ENCODE measurements at regions not wholly inside any gene's neighbourhood (a gene's known extent, or its start where the extent isn't known, plus 50 kb on each side); places are given as distances from the start of the nearest gene placed in this dataset.

DNA sequence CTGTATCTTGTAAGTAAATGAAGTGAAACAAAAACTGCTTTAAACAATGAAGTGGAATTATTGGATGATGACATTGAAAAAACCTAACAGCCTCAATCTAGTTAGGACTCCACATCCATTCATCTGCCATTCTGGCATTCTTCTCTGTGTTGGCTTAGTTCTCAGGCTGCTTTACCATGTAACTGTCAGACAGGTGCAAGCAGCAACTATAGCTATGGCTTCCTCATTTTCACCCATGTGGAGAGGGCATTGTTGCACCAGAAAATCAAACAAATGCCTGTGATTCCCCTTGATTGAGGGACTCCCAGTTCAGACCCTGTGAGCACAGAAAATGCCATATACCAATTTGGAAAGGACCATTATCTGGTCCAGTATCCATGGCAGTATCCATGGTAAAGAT, 129.5 kb upstream of the NYAP2 start (continued):
- TF ChIP-seq, protein P1, sequence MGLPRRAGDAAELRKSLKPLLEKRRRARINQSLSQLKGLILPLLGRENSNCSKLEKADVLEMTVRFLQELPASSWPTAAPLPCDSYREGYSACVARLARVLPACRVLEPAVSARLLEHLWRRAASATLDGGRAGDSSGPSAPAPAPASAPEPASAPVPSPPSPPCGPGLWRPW (IDR thresholded peaks at IDR 0.05) = no peak

DNA sequence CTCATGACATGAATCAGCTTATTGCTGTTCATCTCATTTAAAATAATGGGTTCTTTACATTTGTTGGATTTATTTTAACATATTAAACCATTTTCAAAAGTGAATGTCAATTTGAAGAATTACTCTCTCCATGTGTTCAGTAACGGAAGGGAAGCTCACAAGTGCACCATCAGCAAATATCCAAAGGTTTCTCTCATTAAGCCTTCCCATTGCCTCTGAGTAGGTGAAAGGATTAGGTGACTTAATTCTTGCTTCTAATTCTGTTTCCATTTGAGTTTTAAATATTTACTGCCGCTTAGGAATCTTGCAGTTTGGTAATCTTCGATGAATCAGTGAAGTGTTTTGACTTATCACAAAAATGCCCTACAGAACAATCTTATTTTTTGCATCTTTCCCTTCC, 145.1 kb upstream of the NYAP2 start:
- 91% methylated on average over 3 of the region's 3 CpGs for WGBS (ENCODE audit: missing lambda C conversion rate)
- no peak for FAIRE-seq
- POLR2A ChIA-PET = no interaction called here
- peaks cover 9% of the 10 kb centered on the region; the same call in 2 of the 3 replicates for H3K9me3 ChIP-seq
- H3K4me3 ChIP-seq = no peak overlapping the region
- H3K4me1 ChIP-seq = no peaks in the 10 kb centered on the region
- DNase-seq (ENCODE audit: low read depth in 1 of 2, low spot score in 1 of 2) = no peak
- TF ChIP-seq MAFK (IDR thresholded peaks at IDR 0.05; ENCODE audit: partially characterized antibody) = peak; percentile 44
- TF ChIP-seq, protein P2, sequence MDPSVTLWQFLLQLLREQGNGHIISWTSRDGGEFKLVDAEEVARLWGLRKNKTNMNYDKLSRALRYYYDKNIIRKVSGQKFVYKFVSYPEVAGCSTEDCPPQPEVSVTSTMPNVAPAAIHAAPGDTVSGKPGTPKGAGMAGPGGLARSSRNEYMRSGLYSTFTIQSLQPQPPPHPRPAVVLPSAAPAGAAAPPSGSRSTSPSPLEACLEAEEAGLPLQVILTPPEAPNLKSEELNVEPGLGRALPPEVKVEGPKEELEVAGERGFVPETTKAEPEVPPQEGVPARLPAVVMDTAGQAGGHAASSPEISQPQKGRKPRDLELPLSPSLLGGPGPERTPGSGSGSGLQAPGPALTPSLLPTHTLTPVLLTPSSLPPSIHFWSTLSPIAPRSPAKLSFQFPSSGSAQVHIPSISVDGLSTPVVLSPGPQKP (IDR thresholded peaks at IDR 0.05; ENCODE audit: low read depth, low read length) = no peak
- H3K4me2 ChIP-seq = no peak overlapping the region
- CTCF ChIA-PET = no interaction called here
- ATAC-seq = no peak
- H3K27ac ChIP-seq = no peak overlapping the region

DNA sequence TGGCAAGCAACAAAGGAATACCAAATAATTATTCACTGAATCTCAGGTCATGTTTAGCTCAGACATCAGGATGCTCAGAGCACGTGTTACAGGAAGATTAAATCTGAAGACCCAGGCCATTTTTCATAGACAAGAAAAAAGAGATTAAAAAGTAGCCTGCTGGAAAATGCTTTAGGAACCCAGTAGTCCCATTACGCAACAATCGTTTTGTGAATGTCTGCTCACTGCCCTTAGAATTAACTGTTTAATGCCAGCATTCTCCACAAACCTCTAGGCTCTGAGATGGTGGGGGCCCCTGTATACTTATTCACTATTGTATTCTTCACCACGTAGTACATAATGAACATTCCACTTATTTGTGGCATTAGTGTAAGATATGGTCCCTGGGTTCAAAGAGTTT, 154.6 kb upstream of the NYAP2 start:
- no peak for FAIRE-seq
- Histone ChIP-seq H3K4me3 (no peak overlapping the region), H3K4me1 (no peaks in the 10 kb centered on the region), H3K27ac (no peak overlapping the region), H3K4me2 (no peak overlapping the region), H3K9me3 (no peaks in the 10 kb centered on the region)
- POLR2A ChIA-PET = no interaction called here
- TF ChIP-seq, protein P3, sequence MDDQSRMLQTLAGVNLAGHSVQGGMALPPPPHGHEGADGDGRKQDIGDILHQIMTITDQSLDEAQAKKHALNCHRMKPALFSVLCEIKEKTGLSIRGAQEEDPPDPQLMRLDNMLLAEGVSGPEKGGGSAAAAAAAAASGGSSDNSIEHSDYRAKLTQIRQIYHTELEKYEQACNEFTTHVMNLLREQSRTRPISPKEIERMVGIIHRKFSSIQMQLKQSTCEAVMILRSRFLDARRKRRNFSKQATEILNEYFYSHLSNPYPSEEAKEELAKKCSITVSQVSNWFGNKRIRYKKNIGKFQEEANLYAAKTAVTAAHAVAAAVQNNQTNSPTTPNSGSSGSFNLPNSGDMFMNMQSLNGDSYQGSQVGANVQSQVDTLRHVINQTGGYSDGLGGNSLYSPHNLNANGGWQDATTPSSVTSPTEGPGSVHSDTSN (IDR thresholded peaks at IDR 0.05) = no peak
- TF ChIP-seq MAFK (IDR thresholded peaks at IDR 0.05; ENCODE audit: partially characterized antibody) (no peak), FOSB (CRISPR knock-in tag; IDR thresholded peaks at IDR 0.05) (no peak), CEBPB (IDR thresholded peaks at IDR 0.05) (peak; percentile 56 to 72; a peak in 3 of 4 replicates), SMC3 (IDR thresholded peaks at IDR 0.05) (no peak), RCOR1 (IDR thresholded peaks at IDR 0.05; ENCODE audit: low read depth, low read length) (no peak), HDAC2 (IDR thresholded peaks at IDR 0.05) (no peak)
- TF ChIP-seq, protein P4, sequence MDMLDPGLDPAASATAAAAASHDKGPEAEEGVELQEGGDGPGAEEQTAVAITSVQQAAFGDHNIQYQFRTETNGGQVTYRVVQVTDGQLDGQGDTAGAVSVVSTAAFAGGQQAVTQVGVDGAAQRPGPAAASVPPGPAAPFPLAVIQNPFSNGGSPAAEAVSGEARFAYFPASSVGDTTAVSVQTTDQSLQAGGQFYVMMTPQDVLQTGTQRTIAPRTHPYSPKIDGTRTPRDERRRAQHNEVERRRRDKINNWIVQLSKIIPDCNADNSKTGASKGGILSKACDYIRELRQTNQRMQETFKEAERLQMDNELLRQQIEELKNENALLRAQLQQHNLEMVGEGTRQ (IDR thresholded peaks at IDR 0.05) = no peak
- CTCF ChIA-PET = no interaction called here
- DNase-seq (ENCODE audit: low read depth in 1 of 2, low spot score in 1 of 2) = no peak
- WGBS (ENCODE audit: missing lambda C conversion rate) = 36% methylated on average over 4 of the region's 4 CpGs
- ATAC-seq = no peak

DNA sequence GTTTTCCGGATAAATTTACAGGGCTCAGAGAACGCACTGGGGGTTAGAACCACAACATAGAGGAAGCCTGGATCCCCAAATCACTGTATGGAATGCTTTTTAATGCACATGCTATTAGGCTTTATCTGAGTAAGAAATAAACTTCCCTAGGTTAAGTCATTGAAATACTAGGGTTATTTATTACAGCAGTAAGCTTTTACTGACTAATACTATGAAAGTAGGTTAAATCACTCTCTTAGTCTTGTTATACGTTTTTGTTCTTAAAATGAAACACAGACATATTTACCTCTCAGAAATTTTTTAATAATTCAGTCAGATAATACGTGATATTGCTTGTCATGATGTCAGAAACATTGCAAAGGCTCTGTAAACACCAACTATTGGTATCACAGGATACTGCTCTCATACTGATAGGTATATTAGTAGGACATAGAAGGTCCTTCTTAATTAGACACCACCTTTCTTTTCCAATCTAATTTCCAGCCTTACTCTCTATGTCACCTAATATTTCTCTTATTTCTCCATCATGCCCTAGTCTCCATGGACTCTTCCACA, 162.7 kb upstream of the NYAP2 start:
- DNase-seq (ENCODE audit: low read depth in 1 of 2, low spot score in 1 of 2) (no peak), ATAC-seq (no peak), FAIRE-seq (no peak)
- 49% methylated on average over 4 of the region's 4 CpGs for WGBS (ENCODE audit: missing lambda C conversion rate)
- Histone ChIP-seq H3K4me2 (no peak overlapping the region), H3K9me3 (no peaks in the 10 kb centered on the region), H3K4me1 (no peaks in the 10 kb centered on the region), H3K27ac (no peak overlapping the region), H3K4me3 (no peak overlapping the region)
- ChIA-PET POLR2A (no interaction called here), CTCF (no interaction called here)
- TF ChIP-seq RFX5 (IDR thresholded peaks at IDR 0.05) (no peak), ZNF302 (CRISPR knock-in tag; IDR thresholded peaks at IDR 0.05) (no peak), ZC3H11A (IDR thresholded peaks at IDR 0.05) (no peak), SMC3 (IDR thresholded peaks at IDR 0.05) (no peak), POLR2A (IDR thresholded peaks at IDR 0.05; ENCODE audit: low read length) (no peak), JUNB (IDR thresholded peaks at IDR 0.05) (no peak), FOSB (CRISPR knock-in tag; IDR thresholded peaks at IDR 0.05) (no peak), JUN (IDR thresholded peaks at IDR 0.05) (no peak), HDAC2 (IDR thresholded peaks at IDR 0.05) (no peak), EHMT2 (IDR thresholded peaks at IDR 0.05; ENCODE audit: low read depth) (no peak), HOXB13 (CRISPR knock-in tag; IDR thresholded peaks at IDR 0.05; ENCODE audit: low read depth) (no peak), MAZ (IDR thresholded peaks at IDR 0.05; ENCODE audit: borderline replicate concordance, low read depth, low read length) (no peak)
- TF ChIP-seq, protein P5, sequence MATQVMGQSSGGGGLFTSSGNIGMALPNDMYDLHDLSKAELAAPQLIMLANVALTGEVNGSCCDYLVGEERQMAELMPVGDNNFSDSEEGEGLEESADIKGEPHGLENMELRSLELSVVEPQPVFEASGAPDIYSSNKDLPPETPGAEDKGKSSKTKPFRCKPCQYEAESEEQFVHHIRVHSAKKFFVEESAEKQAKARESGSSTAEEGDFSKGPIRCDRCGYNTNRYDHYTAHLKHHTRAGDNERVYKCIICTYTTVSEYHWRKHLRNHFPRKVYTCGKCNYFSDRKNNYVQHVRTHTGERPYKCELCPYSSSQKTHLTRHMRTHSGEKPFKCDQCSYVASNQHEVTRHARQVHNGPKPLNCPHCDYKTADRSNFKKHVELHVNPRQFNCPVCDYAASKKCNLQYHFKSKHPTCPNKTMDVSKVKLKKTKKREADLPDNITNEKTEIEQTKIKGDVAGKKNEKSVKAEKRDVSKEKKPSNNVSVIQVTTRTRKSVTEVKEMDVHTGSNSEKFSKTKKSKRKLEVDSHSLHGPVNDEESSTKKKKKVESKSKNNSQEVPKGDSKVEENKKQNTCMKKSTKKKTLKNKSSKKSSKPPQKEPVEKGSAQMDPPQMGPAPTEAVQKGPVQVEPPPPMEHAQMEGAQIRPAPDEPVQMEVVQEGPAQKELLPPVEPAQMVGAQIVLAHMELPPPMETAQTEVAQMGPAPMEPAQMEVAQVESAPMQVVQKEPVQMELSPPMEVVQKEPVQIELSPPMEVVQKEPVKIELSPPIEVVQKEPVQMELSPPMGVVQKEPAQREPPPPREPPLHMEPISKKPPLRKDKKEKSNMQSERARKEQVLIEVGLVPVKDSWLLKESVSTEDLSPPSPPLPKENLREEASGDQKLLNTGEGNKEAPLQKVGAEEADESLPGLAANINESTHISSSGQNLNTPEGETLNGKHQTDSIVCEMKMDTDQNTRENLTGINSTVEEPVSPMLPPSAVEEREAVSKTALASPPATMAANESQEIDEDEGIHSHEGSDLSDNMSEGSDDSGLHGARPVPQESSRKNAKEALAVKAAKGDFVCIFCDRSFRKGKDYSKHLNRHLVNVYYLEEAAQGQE (IDR thresholded peaks at IDR 0.05) = no peak
- TF ChIP-seq, protein P6, sequence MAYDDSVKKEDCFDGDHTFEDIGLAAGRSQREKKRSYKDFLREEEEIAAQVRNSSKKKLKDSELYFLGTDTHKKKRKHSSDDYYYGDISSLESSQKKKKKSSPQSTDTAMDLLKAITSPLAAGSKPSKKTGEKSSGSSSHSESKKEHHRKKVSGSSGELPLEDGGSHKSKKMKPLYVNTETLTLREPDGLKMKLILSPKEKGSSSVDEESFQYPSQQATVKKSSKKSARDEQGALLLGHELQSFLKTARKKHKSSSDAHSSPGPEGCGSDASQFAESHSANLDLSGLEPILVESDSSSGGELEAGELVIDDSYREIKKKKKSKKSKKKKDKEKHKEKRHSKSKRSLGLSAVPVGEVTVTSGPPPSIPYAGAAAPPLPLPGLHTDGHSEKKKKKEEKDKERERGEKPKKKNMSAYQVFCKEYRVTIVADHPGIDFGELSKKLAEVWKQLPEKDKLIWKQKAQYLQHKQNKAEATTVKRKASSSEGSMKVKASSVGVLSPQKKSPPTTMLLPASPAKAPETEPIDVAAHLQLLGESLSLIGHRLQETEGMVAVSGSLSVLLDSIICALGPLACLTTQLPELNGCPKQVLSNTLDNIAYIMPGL (CRISPR knock-in tag; IDR thresholded peaks at IDR 0.05; ENCODE audit: borderline replicate concordance) = no peak
- TF ChIP-seq, protein P7, sequence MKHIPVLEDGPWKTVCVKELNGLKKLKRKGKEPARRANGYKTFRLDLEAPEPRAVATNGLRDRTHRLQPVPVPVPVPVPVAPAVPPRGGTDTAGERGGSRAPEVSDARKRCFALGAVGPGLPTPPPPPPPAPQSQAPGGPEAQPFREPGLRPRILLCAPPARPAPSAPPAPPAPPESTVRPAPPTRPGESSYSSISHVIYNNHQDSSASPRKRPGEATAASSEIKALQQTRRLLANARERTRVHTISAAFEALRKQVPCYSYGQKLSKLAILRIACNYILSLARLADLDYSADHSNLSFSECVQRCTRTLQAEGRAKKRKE (CRISPR knock-in tag; IDR thresholded peaks at IDR 0.05; ENCODE audit: low read depth) = no peak
